HCT116 (cell line): ENCODE measurements at regions not wholly inside any gene's neighbourhood (a gene's known extent, or its start where the extent isn't known, plus 50 kb on each side); places are given as distances from the start of the nearest gene placed in this dataset.

Experiments used
- ATAC-seq: fragments of 200-7000 bp; cut with Tn5 transposase; 2 replicates; pipeline ENCODE4 v1.9.1; 2020; ENCODE audit warnings: mild to moderate bottlenecking, moderate library complexity
- BruUV-seq: library from RNA; stranded (reverse); fragments of 400-500 nt; replicated peaks from 2 replicates; lab custom pipeline; 2021; lab: Mats Ljungman, UMichigan
- CTCF ChIA-PET: fragments of 300-600 bp; sonication (Branson Sonifier 250); formaldehyde crosslinking; loops from one replicate; lab custom pipeline; 2021; ENCODE audit warnings: antibody characterized with exemption; lab: Charles Lee
- POLR2A ChIA-PET: fragments of 300-600, 350-600 bp; sonication (Branson Sonifier 250); formaldehyde crosslinking; loops from one replicate; lab custom pipeline; 2021; ENCODE audit warnings: antibody characterized with exemption; lab: Charles Lee
- RAD21 ChIA-PET, 2 experiments: fragments of 300-600 bp; sonication (Branson Sonifier 250); formaldehyde crosslinking; loops; one replicate each; lab custom pipeline; 2023; ENCODE audit warnings: low total read pairs in 2 of 2; ENCODE audit not compliant: uncharacterized antibody in 2 of 2, unreplicated experiment in 2 of 2, low non-redundant PET in 1 of 2; lab: Charles Lee
- DNase-seq: peaks from one replicate; pipeline ENCODE4 v3.0.0-alpha.2; 2010; ENCODE audit warnings: low read depth, low spot score
- H2AFZ ChIP-seq: fragments of 200-600 bp; shearing (Covaris generic), sonication (generic); 2 replicates; pipeline ENCODE4 v1.6.1; 2017; ENCODE audit warnings: low read depth, mixed run types, mixed read lengths, antibody characterized with exemption, low read length; ENCODE audit not compliant: poor library complexity, severe bottlenecking
- H3K27ac ChIP-seq: 2 replicates; pipeline ENCODE4 v1.5.1; 2012; ENCODE audit warnings: low read depth, low read length
- H3K27me3 ChIP-seq: fragments of 200-600 bp; sonication (generic); 2 replicates; pipeline ENCODE4 v1.6.1; 2016; ENCODE audit warnings: mixed run types, low read length, mixed read lengths; ENCODE audit not compliant: insufficient read depth
- H3K36me3 ChIP-seq, 2 experiments: fragments of 200-500 bp in 1 of 2; fragments of 200-600 bp in 1 of 2; sonication (Bioruptor generic) in 1 of 2; sonication (generic) in 1 of 2; 2 replicates each; pipeline versions ENCODE4 v1.5.1 to v1.6.1; 2014 to 2016; ENCODE audit warnings: low read length in 2 of 2, inconsistent platforms in 1 of 2, mixed read lengths in 1 of 2, mixed run types in 1 of 2; ENCODE audit not compliant: insufficient read depth in 2 of 2, control insufficient read depth in 1 of 2
- H3K4me1 ChIP-seq, 2 experiments: fragments of 200-600 bp in 1 of 2; sonication (generic) in 1 of 2; 2 replicates each; pipeline versions ENCODE4 v1.5.1 to v1.6.1; 2012 to 2017; ENCODE audit warnings: low read length in 2 of 2, inconsistent platforms in 1 of 2, mild to moderate bottlenecking in 1 of 2, mixed read lengths in 1 of 2, mixed run types in 1 of 2, moderate library complexity in 1 of 2; ENCODE audit not compliant: insufficient read depth in 2 of 2, control insufficient read depth in 1 of 2
- H3K4me2 ChIP-seq: fragments of 200-600 bp; sonication (generic); 2 replicates; pipeline ENCODE4 v1.6.1; 2017; ENCODE audit warnings: mixed run types, low read length, mixed read lengths
- H3K4me3 ChIP-seq, 2 experiments: fragments of 200-600 bp in 1 of 2; sonication (generic) in 1 of 2; replicated peaks in 1 of 2; 2 replicates each; pipeline ENCODE4 v1.5.1; 2011 to 2016; ENCODE audit warnings: low read length in 2 of 2, control low read depth in 1 of 2, low read depth in 1 of 2, mild to moderate bottlenecking in 1 of 2, mixed read lengths in 1 of 2, mixed run types in 1 of 2
- H3K79me2 ChIP-seq: fragments of 200-600 bp; sonication (generic); 2 replicates; pipeline ENCODE4 v1.6.1; 2017; ENCODE audit warnings: mild to moderate bottlenecking, mixed run types, low read length, moderate library complexity, mixed read lengths; ENCODE audit not compliant: insufficient read depth
- H3K9ac ChIP-seq: fragments of 200-600 bp; sonication (generic); 2 replicates; pipeline ENCODE4 v1.6.1; 2016; ENCODE audit warnings: low read length, mixed read lengths
- H3K9me2 ChIP-seq: fragments of 200-600 bp; sonication (generic), shearing (Covaris generic); 2 replicates; pipeline ENCODE4 v1.6.1; 2017; ENCODE audit warnings: mixed run types, mild to moderate bottlenecking, moderate library complexity; ENCODE audit not compliant: insufficient read depth
- H3K9me3 ChIP-seq, 2 experiments: fragments of 200-500 bp in 1 of 2; fragments of 200-600 bp in 1 of 2; sonication (Bioruptor generic) in 1 of 2; sonication (generic) in 1 of 2; 2 replicates each; pipeline ENCODE4 v1.6.1; 2014 to 2017; ENCODE audit warnings: low read length in 2 of 2, mixed read lengths in 2 of 2, inconsistent platforms in 1 of 2, low read depth in 1 of 2, mild to moderate bottlenecking in 1 of 2, mixed run types in 1 of 2, moderate library complexity in 1 of 2; ENCODE audit not compliant: control insufficient read depth in 1 of 2, insufficient read depth in 1 of 2
- H4K20me1 ChIP-seq: fragments of 200-600 bp; sonication (generic), shearing (Covaris generic); 2 replicates; pipeline ENCODE4 v1.6.1; 2017; ENCODE audit warnings: mixed run types, mild to moderate bottlenecking, moderate library complexity; ENCODE audit not compliant: insufficient read depth
- CEBPB ChIP-seq: IDR thresholded peaks from 2 replicates; pipeline ENCODE4 v1.6.1; 2012; ENCODE audit warnings: low read depth
- CTCF ChIP-seq, 3 experiments: fragments of 200-600 bp in 1 of 3; sonication (generic) in 1 of 3; IDR thresholded peaks in 2 of 3; conservative IDR thresholded peaks in 1 of 3; 2 replicates each; pipeline ENCODE4 v1.5.1; 2012 to 2017; ENCODE audit warnings: low read depth in 2 of 3, low read length in 2 of 3, antibody characterized with exemption in 1 of 3, borderline replicate concordance in 1 of 3, control low read depth in 1 of 3, mild to moderate bottlenecking in 1 of 3, mixed read lengths in 1 of 3, mixed run types in 1 of 3, moderate library complexity in 1 of 3; ENCODE audit not compliant: insufficient read depth in 1 of 3
- REST ChIP-seq: IDR thresholded peaks from 2 replicates; pipeline ENCODE4 v1.6.1; 2012; ENCODE audit warnings: low read depth
- intact Hi-C: fragments of 100-400 bp; cut with micrococcal nuclease; formaldehyde crosslinking; loops from 2 replicates; pipeline ENCODE4 v1.10.0; 2022

GRCh38 chr9:131803758-131804411 lies 64.0 kb upstream of the RAPGEF1 start:
- H3K4me1 ChIP-seq: no peaks in the 10 kb centered on the region
- H3K27ac ChIP-seq: no peak overlapping the region
- H3K4me2 ChIP-seq: no peak overlapping the region
- no peak overlapping the region for H3K4me3 ChIP-seq
- RAD21 ChIA-PET: no interaction called here
- peaks cover 37% of the 10 kb centered on the region for H3K27me3 ChIP-seq
- H3K9me2 ChIP-seq: no peaks in the 10 kb centered on the region
- no TSS peak for BruUV-seq
- no peak overlapping the region for H2AFZ ChIP-seq
- CTCF ChIA-PET: no interaction called here
- no peaks in the 10 kb centered on the region for H3K36me3 ChIP-seq
- H3K9me3 ChIP-seq: no peaks in the 10 kb centered on the region
- TF ChIP-seq REST (peak; percentile 9), CEBPB (no peak)
- ATAC-seq (no peak), DNase-seq (no peak)
- no peaks in the 10 kb centered on the region for H4K20me1 ChIP-seq
- H3K9ac ChIP-seq: no peak overlapping the region
- POLR2A ChIA-PET: no interaction called here
- H3K79me2 ChIP-seq: no peaks in the 10 kb centered on the region
- intact Hi-C loops: no loop called here

- Histone ChIP-seq H3K27me3 (peaks cover 56% of the 10 kb centered on the region), H3K4me2 (no peak overlapping the region), H4K20me1 (no peaks in the 10 kb centered on the region), H2AFZ (no peak overlapping the region), H3K27ac (no peak overlapping the region), H3K79me2 (no peaks in the 10 kb centered on the region), H3K9ac (no peak overlapping the region)
- intact Hi-C loops: no loop called here
- POLR2A ChIA-PET: no interaction called here
- CTCF ChIA-PET: interaction anchor here (0.6 kb wide), 1 partner anchor 608 kb away, joined by 3 read pairs; the partner anchor contains the start of gene CFAP77
- RAD21 ChIA-PET: no interaction called here
- DNase-seq: no peak
- TF ChIP-seq REST: no peak
- peak in 2 of 3 experiments; percentile 18 to 20; a peak in 1 of 6 replicates for TF ChIP-seq CTCF (IDR thresholded peaks at IDR 0.05 in 2 of 3, conservative IDR thresholded peaks at IDR 0.05 in 1 of 3; ENCODE audit: borderline replicate concordance in 1 of 3, insufficient read depth in 1 of 3, low read depth in 2 of 3, low read length in 2 of 3)
- TF ChIP-seq, all 23 proteins: peak for 1
- Histone ChIP-seq H3K4me3 (no peak overlapping the region), H3K4me1 (no peaks in the 10 kb centered on the region), H3K9me3 (no peaks in the 10 kb centered on the region), H3K36me3 (no peaks in the 10 kb centered on the region), H3K9me2 (no peaks in the 10 kb centered on the region)
- ATAC-seq: peak; percentile 46; the same call in 1 of the 2 replicates
- no TSS peak for BruUV-seq
Measured at GRCh38 chr9:131801810-131802209, 61.9 kb upstream of the RAPGEF1 start.
